SH-SY5Y (cell line): ENCODE measurements at regions not wholly inside any gene's neighbourhood (a gene's known extent, or its start where the extent isn't known, plus 50 kb on each side); places are given as distances from the start of the nearest gene placed in this dataset.

Source experiments
- GATA2 ChIP-seq: IDR thresholded peaks from 2 replicates; pipeline ENCODE4 v1.6.1; 2011; ENCODE audit warnings: mild to moderate bottlenecking, low read depth, low read length
- GATA3 ChIP-seq: IDR thresholded peaks from 2 replicates; pipeline ENCODE4 v1.6.1; 2011; ENCODE audit warnings: low read depth, mild to moderate bottlenecking, low read length, moderate library complexity

DNA sequence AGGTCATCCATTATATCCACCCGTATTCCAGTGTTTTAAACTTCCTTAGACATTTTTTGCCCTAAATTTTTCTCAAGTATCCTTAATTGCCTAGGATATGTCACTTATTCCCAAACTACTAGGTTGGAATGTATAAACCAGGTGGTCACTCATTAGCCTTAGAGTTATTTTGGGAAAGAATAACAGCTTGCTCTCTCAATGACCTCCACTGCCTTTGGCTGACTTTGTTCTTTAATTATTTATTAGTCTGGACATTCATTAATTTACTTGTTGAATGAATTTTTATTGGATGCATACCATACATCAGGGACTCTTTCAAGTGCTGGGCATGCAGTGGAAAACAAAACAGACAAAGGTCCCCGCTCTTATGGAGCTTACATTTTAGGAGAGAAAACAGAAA is 609.3 kb upstream of the IGFBP7 start:
- no peak for TF ChIP-seq GATA2
- no peak for TF ChIP-seq GATA3
